BJ (cell line): ENCODE measurements at regions not wholly inside any gene's neighbourhood (a gene's known extent, or its start where the extent isn't known, plus 50 kb on each side); places are given as distances from the start of the nearest gene placed in this dataset.

Experiments used
- CTCF ChIA-PET: fragments of 350-600 bp; formaldehyde crosslinking; extraction: SDS; loops from one replicate; lab custom pipeline; 2021; ENCODE audit warnings: antibody characterized with exemption, inconsistent platforms; lab: Yijun Ruan, JAX
- POLR2A ChIA-PET: fragments of 300-600 bp; sonication (Branson Sonifier 250); formaldehyde crosslinking; extraction: SDS; loops from one replicate; lab custom pipeline; 2021; ENCODE audit warnings: antibody characterized with exemption; lab: Charles Lee
- DNase-seq: peaks from one replicate; pipeline ENCODE4 v3.0.0-alpha.2; 2011; ENCODE audit warnings: low read depth
- H3K27me3 ChIP-seq: 2 replicates; pipeline ENCODE4 v1.6.0; 2011; ENCODE audit warnings: low read length; ENCODE audit not compliant: control insufficient read depth, insufficient read depth
- H3K36me3 ChIP-seq: 2 replicates; pipeline ENCODE4 v1.5.1; 2011; ENCODE audit warnings: low read length; ENCODE audit not compliant: control insufficient read depth, insufficient read depth
- H3K4me3 ChIP-seq: 2 replicates; pipeline ENCODE4 v1.5.1; 2011; ENCODE audit warnings: low read depth, mild to moderate bottlenecking, control low read depth, low read length
- TF ChIP-seq, protein P1 (sequence below): IDR thresholded peaks from 2 replicates; pipeline ENCODE4 v1.5.1; 2011; ENCODE audit warnings: low read depth, mild to moderate bottlenecking, control low read depth, inconsistent platforms, low read length, moderate library complexity; ENCODE audit not compliant: insufficient read depth

GRCh38 chrX:116278826-116279225 lies 108.3 kb downstream of the AGTR2 start:
- TF ChIP-seq, protein P1, sequence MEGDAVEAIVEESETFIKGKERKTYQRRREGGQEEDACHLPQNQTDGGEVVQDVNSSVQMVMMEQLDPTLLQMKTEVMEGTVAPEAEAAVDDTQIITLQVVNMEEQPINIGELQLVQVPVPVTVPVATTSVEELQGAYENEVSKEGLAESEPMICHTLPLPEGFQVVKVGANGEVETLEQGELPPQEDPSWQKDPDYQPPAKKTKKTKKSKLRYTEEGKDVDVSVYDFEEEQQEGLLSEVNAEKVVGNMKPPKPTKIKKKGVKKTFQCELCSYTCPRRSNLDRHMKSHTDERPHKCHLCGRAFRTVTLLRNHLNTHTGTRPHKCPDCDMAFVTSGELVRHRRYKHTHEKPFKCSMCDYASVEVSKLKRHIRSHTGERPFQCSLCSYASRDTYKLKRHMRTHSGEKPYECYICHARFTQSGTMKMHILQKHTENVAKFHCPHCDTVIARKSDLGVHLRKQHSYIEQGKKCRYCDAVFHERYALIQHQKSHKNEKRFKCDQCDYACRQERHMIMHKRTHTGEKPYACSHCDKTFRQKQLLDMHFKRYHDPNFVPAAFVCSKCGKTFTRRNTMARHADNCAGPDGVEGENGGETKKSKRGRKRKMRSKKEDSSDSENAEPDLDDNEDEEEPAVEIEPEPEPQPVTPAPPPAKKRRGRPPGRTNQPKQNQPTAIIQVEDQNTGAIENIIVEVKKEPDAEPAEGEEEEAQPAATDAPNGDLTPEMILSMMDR = no peak
- CTCF ChIA-PET = no interaction called here
- no peak overlapping the region for H3K4me3 ChIP-seq
- no peaks in the 10 kb centered on the region for H3K36me3 ChIP-seq
- DNase-seq = no peak
- H3K27me3 ChIP-seq = no peaks in the 10 kb centered on the region
- POLR2A ChIA-PET = no interaction called here

GRCh38 chrX:116281106-116281505 lies 110.6 kb downstream of the AGTR2 start:
- no peaks in the 10 kb centered on the region for H3K36me3 ChIP-seq
- ChIA-PET CTCF (no interaction called here), POLR2A (no interaction called here)
- TF ChIP-seq, protein P1 = no peak
- H3K4me3 ChIP-seq = no peak overlapping the region
- no peak for DNase-seq
- H3K27me3 ChIP-seq = no peaks in the 10 kb centered on the region

DNA sequence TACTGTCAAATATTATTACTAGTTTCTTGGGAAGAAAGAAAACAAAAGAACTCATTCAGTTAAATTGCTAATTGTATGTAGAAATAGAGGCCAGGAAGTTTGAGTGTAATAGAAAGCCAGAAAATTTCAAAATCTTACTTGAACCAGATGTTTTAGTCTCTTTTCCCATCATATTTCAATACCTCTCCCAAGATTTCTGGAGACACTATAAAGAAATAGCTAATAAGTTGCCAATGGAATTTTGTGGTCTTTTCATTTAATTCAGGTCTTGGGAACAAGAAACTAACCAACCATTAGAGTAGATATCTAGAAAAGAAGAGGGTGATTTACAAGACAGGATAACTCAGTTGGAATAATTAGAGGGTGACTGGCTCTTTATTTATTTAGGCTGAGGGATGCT lies 112.2 kb downstream of the AGTR2 start:
- no peaks in the 10 kb centered on the region for H3K27me3 ChIP-seq
- CTCF ChIA-PET = no interaction called here
- POLR2A ChIA-PET = no interaction called here
- H3K4me3 ChIP-seq = no peak overlapping the region
- TF ChIP-seq, protein P1 = no peak
- DNase-seq = no peak
- H3K36me3 ChIP-seq = no peaks in the 10 kb centered on the region

DNA sequence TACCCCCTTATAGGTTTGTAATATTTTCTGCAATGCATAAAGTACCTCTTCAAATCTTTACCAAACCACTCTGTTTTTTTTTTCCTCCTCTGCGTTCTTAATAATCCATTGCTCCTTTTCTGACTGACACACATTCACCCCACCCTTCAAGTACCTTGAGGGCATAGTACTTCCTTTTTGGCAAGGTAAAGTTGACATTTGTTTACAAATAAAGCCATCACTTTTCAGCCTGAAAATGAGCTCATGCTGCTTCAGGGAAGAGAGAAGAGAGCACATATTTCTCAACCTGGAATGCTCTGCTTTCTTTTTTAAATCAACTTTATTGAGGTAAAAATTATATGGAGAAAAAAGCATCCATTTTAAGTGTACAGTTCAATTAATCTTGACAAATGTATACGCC lies 113.9 kb downstream of the AGTR2 start:
- TF ChIP-seq, protein P1 = no peak
- ChIA-PET CTCF (no interaction called here), POLR2A (no interaction called here)
- Histone ChIP-seq H3K4me3 (no peak overlapping the region), H3K27me3 (no peaks in the 10 kb centered on the region), H3K36me3 (no peaks in the 10 kb centered on the region)
- no peak for DNase-seq

GRCh38 chrX:116285501-116285900 lies 115.0 kb downstream of the AGTR2 start:
- CTCF ChIA-PET = no interaction called here
- no peaks in the 10 kb centered on the region for H3K36me3 ChIP-seq
- POLR2A ChIA-PET = no interaction called here
- no peak overlapping the region for H3K4me3 ChIP-seq
- no peak for DNase-seq
- TF ChIP-seq, protein P1 = no peak
- H3K27me3 ChIP-seq = no peaks in the 10 kb centered on the region
